Neural crest cell (in vitro differentiated cells): ENCODE measurements at regions not wholly inside any gene's neighbourhood (a gene's known extent, or its start where the extent isn't known, plus 50 kb on each side); places are given as distances from the start of the nearest gene placed in this dataset.
"Not testable (repeated sequence)": the region's sequence is repeated elsewhere in the genome, so short reads cannot be mapped to it uniquely, and the experiment has no call there.

Source experiments
- DNase-seq: peaks from one replicate; pipeline ENCODE4 v3.0.0; 2021; ENCODE audit warnings: low read depth, mixed read lengths, low spot score
- H3K27ac Mint-ChIP-seq: one replicate; pipeline ENCODE4 v1.8.0; 2021; ENCODE audit warnings: mild to moderate bottlenecking, mixed read lengths; ENCODE audit not compliant: unreplicated experiment
- H3K27me3 Mint-ChIP-seq: 2 replicates; pipeline ENCODE4 v1.8.0; 2021; ENCODE audit warnings: low read depth, mild to moderate bottlenecking, mixed read lengths
- H3K36me3 Mint-ChIP-seq: 2 replicates; pipeline ENCODE4 v1.8.0; 2021; ENCODE audit warnings: low read depth, mild to moderate bottlenecking, mixed read lengths
- H3K4me1 Mint-ChIP-seq: 2 replicates; pipeline ENCODE4 v1.8.0; 2021; ENCODE audit warnings: mixed read lengths
- H3K4me3 Mint-ChIP-seq: one replicate; pipeline ENCODE4 v1.8.0; 2021; ENCODE audit warnings: mild to moderate bottlenecking, mixed read lengths
- H3K9me3 Mint-ChIP-seq: 2 replicates; pipeline ENCODE4 v1.8.0; 2021; ENCODE audit warnings: mixed read lengths
- CTCF ChIP-seq: fragments of 200-600 bp; sonication (generic); conservative IDR thresholded peaks from 2 replicates; pipeline ENCODE4 v1.5.0; 2021; ENCODE audit warnings: antibody characterized with exemption, mild to moderate bottlenecking

GRCh38 chr6:19892260-19892659 is 55.1 kb downstream of the ID4 start:
- H3K4me3 Mint-ChIP-seq, result no peak overlapping the region
- H3K27ac Mint-ChIP-seq, result no peak overlapping the region
- H3K9me3 Mint-ChIP-seq, result peaks cover 17% of the 10 kb centered on the region
- peaks cover 7% of the 10 kb centered on the region for H3K36me3 Mint-ChIP-seq
- no peak for TF ChIP-seq CTCF
- DNase-seq, result no peak
- no peaks in the 10 kb centered on the region for H3K27me3 Mint-ChIP-seq
- peaks cover 23% of the 10 kb centered on the region for H3K4me1 Mint-ChIP-seq

GRCh38 chr6:19895866-19896692 is 58.9 kb downstream of the ID4 start:
- peak; percentile 5 for DNase-seq
- H3K36me3 Mint-ChIP-seq, result no peaks in the 10 kb centered on the region
- peaks cover 33% of the 10 kb centered on the region for H3K4me1 Mint-ChIP-seq
- H3K9me3 Mint-ChIP-seq, result peaks cover 18% of the 10 kb centered on the region
- H3K27me3 Mint-ChIP-seq, result no peaks in the 10 kb centered on the region
- peak overlapping the region; percentile 72 for H3K4me3 Mint-ChIP-seq
- no peak for TF ChIP-seq CTCF
- peak overlapping the region; percentile 87 for H3K27ac Mint-ChIP-seq

GRCh38 chr6:19896693-19897010 is 59.5 kb downstream of the ID4 start:
- Mint-ChIP-seq H3K27me3 (no peaks in the 10 kb centered on the region), H3K36me3 (no peaks in the 10 kb centered on the region), H3K27ac (peak overlapping the region; percentile 87), H3K9me3 (peaks cover 18% of the 10 kb centered on the region), H3K4me3 (peak overlapping the region; percentile 72), H3K4me1 (peaks cover 33% of the 10 kb centered on the region)
- TF ChIP-seq CTCF, result no peak
- no peak for DNase-seq

- H3K36me3 Mint-ChIP-seq, result no peaks in the 10 kb centered on the region
These were observed 61.1 kb downstream of the ID4 start for GRCh38 chr6:19898141-19898740.

GRCh38 chr6:19902201-19902600 is 65.0 kb downstream of the ID4 start:
- H3K27ac Mint-ChIP-seq, result no peak overlapping the region
- DNase-seq, result no peak
- H3K4me3 Mint-ChIP-seq, result no peak overlapping the region
- peaks cover 17% of the 10 kb centered on the region for H3K4me1 Mint-ChIP-seq
- H3K36me3 Mint-ChIP-seq, result no peaks in the 10 kb centered on the region
- H3K27me3 Mint-ChIP-seq, result no peaks in the 10 kb centered on the region
- H3K9me3 Mint-ChIP-seq, result peaks cover 9% of the 10 kb centered on the region
- TF ChIP-seq CTCF, result no peak

More at GRCh38 chr6:19898141-19898740, 61.1 kb downstream of the ID4 start:
- no peak for DNase-seq
- Mint-ChIP-seq H3K4me3 (no peak overlapping the region), H3K27me3 (no peaks in the 10 kb centered on the region), H3K9me3 (peaks cover 18% of the 10 kb centered on the region), H3K4me1 (peaks cover 33% of the 10 kb centered on the region), H3K27ac (no peak overlapping the region)
- TF ChIP-seq CTCF, result no peak

- H3K27ac Mint-ChIP-seq, DNase-seq, H3K4me3 Mint-ChIP-seq, H3K36me3 Mint-ChIP-seq, H3K27me3 Mint-ChIP-seq, H3K9me3 Mint-ChIP-seq: not testable (repeated sequence)
- H3K4me1 Mint-ChIP-seq, result peaks cover 10% of the 10 kb centered on the region
These were observed 67.2 kb downstream of the ID4 start for GRCh38 chr6:19904408-19904807.
